Hematopoietic multipotent progenitor cell treated with erythropoietin and hydrocortisone succinate and interleukin-3 and kit ligand, for 4 days (in vitro differentiated cells): ENCODE measurements at regions not wholly inside any gene's neighbourhood (a gene's known extent, or its start where the extent isn't known, plus 50 kb on each side); places are given as distances from the start of the nearest gene placed in this dataset.

ENCODE experiments used
- DNase-seq: peaks from one replicate; pipeline ENCODE4 v3.0.0-alpha.2; 2015

- DNase-seq = no peak
Observed at GRCh38 chr3:157573780-157574378, 70.7 kb upstream of the VEPH1 start.

GRCh38 chr3:157573281-157573680 is 70.1 kb upstream of the VEPH1 start:
- no peak for DNase-seq

GRCh38 chr3:157572559-157573270 is 69.5 kb upstream of the VEPH1 start:
- DNase-seq = peak; percentile 78

- no peak for DNase-seq
Observed at GRCh38 chr3:157566596-157566995, 63.4 kb upstream of the VEPH1 start.

DNA sequence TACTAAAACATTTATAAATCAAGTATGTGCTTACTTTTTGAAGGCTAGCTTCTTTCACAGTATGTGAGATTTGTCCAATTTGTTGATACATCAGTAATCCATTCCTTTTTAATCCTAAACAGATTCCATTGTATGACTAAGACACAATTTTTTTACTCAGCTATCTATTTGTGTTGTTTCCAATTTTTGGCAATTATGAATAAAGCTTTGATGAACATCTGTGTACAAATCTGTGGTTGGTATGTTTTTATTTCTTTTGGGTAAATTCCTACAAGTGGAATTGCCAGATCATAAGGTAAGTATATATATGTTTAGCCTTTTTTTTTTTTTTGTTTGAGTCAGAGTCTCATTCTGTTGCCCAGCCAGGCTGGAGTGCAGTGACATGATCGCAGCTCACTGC is 56.2 kb upstream of the VEPH1 start:
- no peak for DNase-seq
